ENCODE measurements at regions not wholly inside any gene's neighbourhood (a gene's known extent, or its start where the extent isn't known, plus 50 kb on each side); places are given as distances from the start of the nearest gene placed in this dataset.

GRCh38 chr2:167579826-167580225, 667.6 kb downstream of the STK39 start:
- H3K23me2 ChIP-seq (ENCODE audit: low read depth, low read length) = no peaks in the 10 kb centered on the region
- no peaks in the 10 kb centered on the region for H3K36me3 ChIP-seq (ENCODE audit: control insufficient read depth in 2 of 4, insufficient read depth in 4 of 4, low read length in 3 of 4)
- no peak overlapping the region for H3K14ac ChIP-seq (ENCODE audit: insufficient read length)
- no peak overlapping the region for H4K8ac ChIP-seq (ENCODE audit: extremely low read depth, insufficient read depth, low read length)
- no peak overlapping the region for H2AK5ac ChIP-seq (ENCODE audit: low read depth, low read length)
- no peaks in the 10 kb centered on the region for H3K9me3 ChIP-seq (ENCODE audit: insufficient read depth in 2 of 2, low read depth in 1 of 2, low read length in 1 of 2)
- FAIRE-seq (peak; percentile 24), DNase-seq (ENCODE audit: low read depth in 1 of 2, low spot score in 2 of 2) (no peak)
- WGBS, 2 experiments (ENCODE audit: extremely low coverage in 1 of 2, insufficient coverage in 1 of 2, insufficient read length in 1 of 2, insufficient replicate concordance in 2 of 2, low coverage in 1 of 2, low lambda C conversion rate in 2 of 2, missing lambda C conversion rate in 1 of 2) = 84% methylated on average over 2 of the region's 2 CpGs; no CpG with 5 or more reads in 1 of the 2 experiments
- H2BK15ac ChIP-seq (ENCODE audit: low read length) = no peak overlapping the region
- no peak overlapping the region for H3K23ac ChIP-seq (ENCODE audit: insufficient read length)
- H2BK5ac ChIP-seq (ENCODE audit: low read depth, low read length) = no peak overlapping the region
- no peak overlapping the region for H3K18ac ChIP-seq (ENCODE audit: extremely low read depth, low read length)
- TF ChIP-seq YY1 (IDR thresholded peaks at IDR 0.05; ENCODE audit: low read depth, low read length) (no peak), CEBPB (IDR thresholded peaks at IDR 0.05; ENCODE audit: low read depth, low read length) (0 out of 2 replicates have a peak, but pooled peaks have one; percentile 37), NANOG (IDR thresholded peaks at IDR 0.05; ENCODE audit: insufficient read depth, low read depth, low read length, poor library complexity, severe bottlenecking) (no peak), ASH2L (IDR thresholded peaks at IDR 0.05; ENCODE audit: low read length) (no peak), MAX (IDR thresholded peaks at IDR 0.05) (no peak), CTBP2 (IDR thresholded peaks at IDR 0.05; ENCODE audit: borderline replicate concordance, insufficient read depth, insufficient read length, low read length) (no peak)
- no peak overlapping the region for H3K4me2 ChIP-seq (ENCODE audit: insufficient read depth in 1 of 2, low read depth in 2 of 2, low read length in 2 of 2)
- H4K20me1 ChIP-seq (replicated peaks in 1 of 2; ENCODE audit: control insufficient read depth in 1 of 2, insufficient read depth in 2 of 2, low read length in 2 of 2) = no peaks in the 10 kb centered on the region
- no peak overlapping the region for H3K4ac ChIP-seq (replicated peaks; ENCODE audit: insufficient read length, low read depth, low read length)
- H2BK20ac ChIP-seq (ENCODE audit: low read length) = no peak overlapping the region
- no peak overlapping the region for H4K5ac ChIP-seq (ENCODE audit: insufficient read length, low read depth, low read length)
- no peak overlapping the region for H3K56ac ChIP-seq (replicated peaks; ENCODE audit: insufficient read length, low read depth, low read length)
- no peak overlapping the region for H3K9ac ChIP-seq (replicated peaks in 1 of 4; ENCODE audit: extremely low read depth in 1 of 4, low read depth in 3 of 4, low read length in 3 of 4)
- no peak overlapping the region for H3K4me3 ChIP-seq (ENCODE audit: extremely low read depth in 1 of 4, insufficient read depth in 2 of 4, low read depth in 3 of 4, low read length in 4 of 4)
- ChIA-PET CTCF (ENCODE audit: partially characterized antibody) (no interaction called here), POLR2A (ENCODE audit: partially characterized antibody) (no interaction called here)
- H2BK12ac ChIP-seq (ENCODE audit: low read depth, low read length) = no peak overlapping the region
- no peak overlapping the region for H2AFZ ChIP-seq (ENCODE audit: low read length)
- H3K79me1 ChIP-seq (ENCODE audit: low read depth, low read length) = no peaks in the 10 kb centered on the region
- H3K27me3 ChIP-seq (replicated peaks in 1 of 4; ENCODE audit: control insufficient read depth in 3 of 4, extremely low read depth in 1 of 4, insufficient read depth in 3 of 4, low read length in 3 of 4) = no peaks in the 10 kb centered on the region
- no peak overlapping the region for H3K27ac ChIP-seq (ENCODE audit: low read depth, low read length)
- no peak overlapping the region for H2BK120ac ChIP-seq (replicated peaks; ENCODE audit: low read depth, low read length)
- H3K4me1 ChIP-seq (replicated peaks in 1 of 4; ENCODE audit: control insufficient read depth in 3 of 4, insufficient read depth in 4 of 4, low read length in 3 of 4) = peaks cover 0 to 6% (median 2%) of the 10 kb centered on the region in 4 experiments; a peak in 4 of 7 replicates
- H3K79me2 ChIP-seq (ENCODE audit: control insufficient read depth in 1 of 2, insufficient read depth in 2 of 2, low read length in 2 of 2) = peaks cover 0 to 4% of the 10 kb centered on the region in 2 experiments; a peak in 1 of 4 replicates
- no peak overlapping the region for H4K91ac ChIP-seq (replicated peaks; ENCODE audit: insufficient read length, low read length)
